ENCODE measurements at regions not wholly inside any gene's neighbourhood (a gene's known extent, or its start where the extent isn't known, plus 50 kb on each side); places are given as distances from the start of the nearest gene placed in this dataset.

GRCh38 chr5:170446365-170446764 is 57.2 kb upstream of the KCNMB1 start:
- no peak for DNase-seq
- no peaks in the 10 kb centered on the region for H3K36me3 Mint-ChIP-seq (ENCODE audit: insufficient read depth, unreplicated experiment)
- H3K4me3 Mint-ChIP-seq (ENCODE audit: low read depth, unreplicated experiment): no peak overlapping the region
- CTCF ChIA-PET: interaction anchor here (0.7 kb wide), 1 partner anchor 37 kb away, joined by 4 read pairs; no protein-coding TSS in a partner anchor
- no peak for TF ChIP-seq CTCF (IDR thresholded peaks at IDR 0.05; ENCODE audit: unreplicated experiment)
- intact Hi-C loops (cut with micrococcal nuclease; ENCODE audit: unreplicated experiment): no loop called here
- no TSS peak for BruUV-seq (replicated peaks)
- no peak overlapping the region for H3K27ac Mint-ChIP-seq (ENCODE audit: unreplicated experiment)
- H3K27me3 Mint-ChIP-seq (ENCODE audit: unreplicated experiment): peaks cover 39% of the 10 kb centered on the region
- no peaks in the 10 kb centered on the region for H3K4me1 Mint-ChIP-seq (ENCODE audit: low read depth, unreplicated experiment)
- no peaks in the 10 kb centered on the region for H3K9me3 Mint-ChIP-seq (ENCODE audit: low read depth, unreplicated experiment)

DNA sequence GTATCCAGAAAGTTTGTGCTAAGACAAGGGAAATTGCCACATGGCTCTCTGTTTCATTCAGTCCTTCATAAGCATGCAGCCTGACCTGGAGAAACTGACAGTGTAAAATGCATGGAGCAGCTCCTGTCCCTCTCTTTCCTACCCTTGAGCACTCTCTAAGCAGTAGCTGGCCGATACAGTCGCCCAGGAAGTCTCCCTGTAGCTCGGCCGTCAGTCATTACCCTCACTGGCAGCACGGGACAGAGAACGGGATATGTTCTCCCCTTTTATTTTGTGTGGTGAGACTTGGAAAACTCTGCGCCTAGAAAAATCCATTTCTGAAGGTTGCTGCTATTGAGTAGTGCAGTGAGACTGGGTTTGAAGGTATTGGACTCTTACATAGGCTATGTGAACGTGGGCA is 56.8 kb upstream of the KCNMB1 start:
- Mint-ChIP-seq H3K4me3 (ENCODE audit: low read depth, unreplicated experiment) (no peak overlapping the region), H3K36me3 (ENCODE audit: insufficient read depth, unreplicated experiment) (no peaks in the 10 kb centered on the region), H3K27ac (ENCODE audit: unreplicated experiment) (no peak overlapping the region), H3K4me1 (ENCODE audit: low read depth, unreplicated experiment) (no peaks in the 10 kb centered on the region), H3K27me3 (ENCODE audit: unreplicated experiment) (peaks cover 39% of the 10 kb centered on the region), H3K9me3 (ENCODE audit: low read depth, unreplicated experiment) (no peaks in the 10 kb centered on the region)
- no peak for DNase-seq
- no TSS peak for BruUV-seq (replicated peaks)
- CTCF ChIA-PET: interaction anchor here (0.7 kb wide), 1 partner anchor 37 kb away, joined by 4 read pairs; no protein-coding TSS in a partner anchor
- intact Hi-C loops (cut with micrococcal nuclease; ENCODE audit: unreplicated experiment): no loop called here
- TF ChIP-seq CTCF (IDR thresholded peaks at IDR 0.05; ENCODE audit: unreplicated experiment): no peak

DNA sequence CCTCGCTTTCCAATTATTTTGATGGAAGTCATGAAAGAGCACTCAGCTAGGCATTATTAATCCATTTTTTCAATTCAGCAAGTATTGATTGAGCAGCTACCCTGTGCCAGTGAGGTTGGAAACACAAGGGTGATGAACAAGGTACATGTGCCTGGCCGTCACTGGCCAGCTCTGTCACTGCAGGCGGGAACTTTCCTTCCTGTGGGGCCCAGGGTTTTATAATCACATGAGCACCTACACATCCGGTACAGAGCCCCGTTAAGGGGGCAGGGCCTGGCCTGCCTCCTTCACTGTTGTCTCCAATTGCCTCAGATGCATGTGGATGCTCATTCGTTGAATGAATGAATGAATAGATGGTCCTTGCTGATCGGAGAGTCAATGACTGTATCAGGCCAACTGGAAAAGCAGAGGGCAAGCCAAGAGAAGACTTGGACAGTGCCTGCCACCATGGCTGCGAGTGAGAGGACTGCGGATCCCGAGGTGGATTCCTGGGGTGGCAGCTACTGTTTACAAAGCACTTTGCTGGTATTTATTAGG is 55.9 kb upstream of the KCNMB1 start:
- no peaks in the 10 kb centered on the region for H3K9me3 Mint-ChIP-seq (ENCODE audit: low read depth, unreplicated experiment)
- CTCF ChIA-PET: no interaction called here
- TF ChIP-seq CTCF (IDR thresholded peaks at IDR 0.05; ENCODE audit: unreplicated experiment): no peak
- no peak for DNase-seq
- BruUV-seq (replicated peaks): no TSS peak
- no peak overlapping the region for H3K4me3 Mint-ChIP-seq (ENCODE audit: low read depth, unreplicated experiment)
- H3K27me3 Mint-ChIP-seq (ENCODE audit: unreplicated experiment): peaks cover 39% of the 10 kb centered on the region
- intact Hi-C loops (cut with micrococcal nuclease; ENCODE audit: unreplicated experiment): no loop called here
- H3K27ac Mint-ChIP-seq (ENCODE audit: unreplicated experiment): no peak overlapping the region
- H3K36me3 Mint-ChIP-seq (ENCODE audit: insufficient read depth, unreplicated experiment): no peaks in the 10 kb centered on the region
- H3K4me1 Mint-ChIP-seq (ENCODE audit: low read depth, unreplicated experiment): no peaks in the 10 kb centered on the region

DNA sequence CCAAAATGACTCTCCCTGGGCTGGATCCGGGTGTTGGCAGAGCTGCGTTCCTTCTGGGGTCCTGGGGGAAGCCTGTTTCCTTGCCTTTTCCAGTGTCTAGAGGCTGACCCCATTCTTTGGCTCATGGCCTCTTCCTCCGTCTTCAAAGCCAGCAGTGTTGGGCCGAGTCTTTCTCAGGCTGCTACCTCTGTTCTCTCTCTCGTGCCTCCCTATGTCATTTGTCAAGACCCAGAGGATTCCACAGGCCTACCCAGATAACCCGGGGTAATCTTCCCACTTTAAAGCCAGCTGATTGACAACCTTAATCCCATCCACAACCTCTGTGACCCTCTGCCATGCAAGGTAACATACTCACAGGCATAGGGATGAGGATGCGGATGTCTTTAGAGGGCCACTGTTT is 55.0 kb upstream of the KCNMB1 start:
- no peaks in the 10 kb centered on the region for H3K4me1 Mint-ChIP-seq (ENCODE audit: low read depth, unreplicated experiment)
- no peaks in the 10 kb centered on the region for H3K36me3 Mint-ChIP-seq (ENCODE audit: insufficient read depth, unreplicated experiment)
- CTCF ChIA-PET: no interaction called here
- no peak overlapping the region for H3K27ac Mint-ChIP-seq (ENCODE audit: unreplicated experiment)
- no peak for TF ChIP-seq CTCF (IDR thresholded peaks at IDR 0.05; ENCODE audit: unreplicated experiment)
- H3K4me3 Mint-ChIP-seq (ENCODE audit: low read depth, unreplicated experiment): no peak overlapping the region
- no peak for DNase-seq
- H3K27me3 Mint-ChIP-seq (ENCODE audit: unreplicated experiment): peaks cover 39% of the 10 kb centered on the region
- BruUV-seq (replicated peaks): no TSS peak
- no peaks in the 10 kb centered on the region for H3K9me3 Mint-ChIP-seq (ENCODE audit: low read depth, unreplicated experiment)
- intact Hi-C loops (cut with micrococcal nuclease; ENCODE audit: unreplicated experiment): no loop called here
